SW 1271 (cell line): ENCODE measurements at regions not wholly inside any gene's neighbourhood (a gene's known extent, or its start where the extent isn't known, plus 50 kb on each side); places are given as distances from the start of the nearest gene placed in this dataset.

ENCODE experiments used
- DNase-seq, 2 experiments: peaks; one replicate each; lab custom pipeline; 2025; lab: John Stamatoyannopoulos, UW

DNA sequence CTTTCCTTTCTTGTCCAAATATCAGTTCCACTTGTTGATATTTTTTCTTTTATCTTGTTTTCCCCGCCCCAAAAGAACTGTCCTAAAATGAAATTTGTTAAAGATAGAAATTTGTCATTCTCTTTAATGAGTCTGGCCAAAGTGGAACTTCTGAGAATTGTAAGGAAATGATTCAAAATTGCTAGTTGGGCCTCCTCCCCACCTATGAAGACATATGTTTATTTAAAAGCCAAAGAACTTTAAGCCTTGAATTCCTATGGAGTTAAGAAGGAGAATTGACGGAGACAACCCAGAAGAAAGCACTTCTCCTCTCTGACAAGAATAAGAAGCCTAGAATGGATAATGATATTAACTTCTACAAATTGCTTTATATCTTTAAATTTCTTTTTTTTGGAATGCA lies 59.1 kb upstream of the ALDH1A1 start:
- no peak for DNase-seq

DNA sequence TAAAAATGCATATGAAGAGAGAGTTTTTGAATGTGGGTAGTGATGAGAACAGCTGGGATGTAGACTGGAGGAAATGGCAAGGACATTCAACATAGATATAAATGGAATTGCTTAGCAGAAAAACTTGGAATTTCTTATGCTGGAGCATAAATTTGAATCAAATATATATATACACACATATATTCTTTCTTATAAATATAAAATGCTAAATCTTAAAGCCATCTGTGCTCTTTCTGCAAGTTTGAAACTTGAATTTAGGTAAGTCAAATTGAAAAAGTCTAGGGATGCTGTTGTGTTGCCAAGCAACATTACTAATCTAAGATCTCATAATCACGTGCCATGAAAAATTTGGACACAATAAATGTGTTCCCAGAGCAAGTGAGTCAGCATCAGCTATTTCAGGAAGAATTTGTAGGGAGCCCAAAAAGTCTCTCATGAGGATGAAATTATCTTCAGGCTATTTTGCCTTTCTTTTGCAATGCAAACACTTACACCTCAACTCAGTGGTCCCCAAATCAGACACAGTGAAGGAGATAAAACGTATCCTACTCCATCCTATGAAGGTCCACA lies 58.4 kb upstream of the ALDH1A1 start:
- no peak for DNase-seq

DNA sequence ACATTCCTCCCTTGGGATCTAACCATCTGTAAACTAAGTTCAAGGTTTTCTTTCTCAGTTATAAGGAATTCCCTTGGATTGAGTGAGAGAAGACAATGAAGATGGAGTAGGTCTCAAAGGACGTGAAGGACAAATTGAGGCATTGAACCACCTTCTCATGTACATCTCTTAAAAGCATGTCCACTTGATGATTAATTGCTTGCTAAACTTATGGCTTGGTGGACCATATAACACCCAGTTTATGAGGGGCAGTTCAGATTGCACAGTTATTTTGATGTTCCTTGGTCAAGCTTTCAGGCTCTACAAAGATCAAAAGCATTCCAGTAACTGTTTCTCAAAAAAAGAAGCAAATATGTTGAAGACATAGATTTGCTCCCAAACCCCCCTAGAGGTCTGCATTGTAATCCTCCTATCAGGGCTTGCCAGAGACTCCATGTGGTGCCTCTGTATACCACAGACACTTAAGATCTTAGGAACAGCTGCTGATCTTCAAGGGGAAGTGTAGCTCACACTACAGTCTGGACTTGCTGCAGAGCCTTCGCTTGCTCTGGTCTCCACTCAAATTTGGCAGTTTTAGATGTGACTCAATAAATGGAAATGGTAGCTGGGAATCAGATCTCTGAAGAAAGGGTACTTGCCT lies 56.9 kb upstream of the ALDH1A1 start:
- no peak for DNase-seq

DNA sequence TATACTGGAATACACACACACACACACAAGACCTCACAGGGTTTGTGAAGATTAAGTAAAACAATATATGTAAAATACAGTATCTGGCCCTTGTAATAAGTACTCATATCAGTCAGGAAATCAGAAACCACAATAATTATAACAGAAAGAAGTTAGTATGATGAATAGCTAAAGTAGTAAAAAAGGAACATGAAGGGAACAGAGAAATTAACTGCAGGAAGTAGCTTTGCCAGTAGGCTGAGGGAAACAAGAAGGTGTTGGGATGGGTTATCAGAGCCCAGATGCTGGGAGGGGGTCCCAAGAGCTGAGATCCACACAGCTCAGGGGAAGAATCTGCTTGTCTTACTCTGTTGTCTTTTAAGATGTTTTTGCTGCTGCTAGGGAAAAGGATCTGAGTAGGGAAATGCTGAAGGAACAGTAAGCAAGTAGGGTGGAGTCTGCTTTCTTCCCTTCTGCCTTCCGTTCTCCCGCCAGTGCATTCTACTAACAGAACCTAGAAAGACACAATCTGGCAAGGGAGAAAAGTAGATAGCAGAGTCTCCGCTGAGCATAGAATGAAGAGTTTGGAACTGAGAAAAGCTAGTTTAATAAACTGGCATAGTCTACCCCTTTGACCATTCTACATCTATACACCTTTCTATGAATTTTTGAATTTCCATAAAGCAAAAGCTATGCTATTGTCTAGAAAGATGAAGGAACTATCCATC lies 55.3 kb upstream of the ALDH1A1 start:
- no peak for DNase-seq

DNA sequence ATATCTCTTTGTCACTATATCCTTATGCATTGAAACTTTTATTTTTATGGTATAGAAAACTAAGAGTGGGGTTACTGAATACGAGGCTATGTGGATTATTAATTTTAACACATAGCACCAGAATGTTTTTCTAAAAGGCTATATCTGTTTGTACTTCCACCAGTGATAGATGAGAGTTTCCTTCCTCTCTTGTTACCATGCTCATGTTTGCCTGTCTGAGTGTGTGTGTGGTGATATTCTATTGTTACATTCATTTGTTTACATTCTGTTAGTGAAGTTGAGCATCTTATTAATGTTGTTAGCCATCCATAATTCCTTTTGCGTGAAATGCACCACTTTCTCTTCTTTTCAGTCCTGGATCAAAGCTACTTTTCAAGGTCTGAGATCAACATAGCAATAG lies 54.1 kb upstream of the ALDH1A1 start:
- DNase-seq, result no peak
